ENCODE measurements at regions not wholly inside any gene's neighbourhood (a gene's known extent, or its start where the extent isn't known, plus 50 kb on each side); places are given as distances from the start of the nearest gene placed in this dataset.

DNA sequence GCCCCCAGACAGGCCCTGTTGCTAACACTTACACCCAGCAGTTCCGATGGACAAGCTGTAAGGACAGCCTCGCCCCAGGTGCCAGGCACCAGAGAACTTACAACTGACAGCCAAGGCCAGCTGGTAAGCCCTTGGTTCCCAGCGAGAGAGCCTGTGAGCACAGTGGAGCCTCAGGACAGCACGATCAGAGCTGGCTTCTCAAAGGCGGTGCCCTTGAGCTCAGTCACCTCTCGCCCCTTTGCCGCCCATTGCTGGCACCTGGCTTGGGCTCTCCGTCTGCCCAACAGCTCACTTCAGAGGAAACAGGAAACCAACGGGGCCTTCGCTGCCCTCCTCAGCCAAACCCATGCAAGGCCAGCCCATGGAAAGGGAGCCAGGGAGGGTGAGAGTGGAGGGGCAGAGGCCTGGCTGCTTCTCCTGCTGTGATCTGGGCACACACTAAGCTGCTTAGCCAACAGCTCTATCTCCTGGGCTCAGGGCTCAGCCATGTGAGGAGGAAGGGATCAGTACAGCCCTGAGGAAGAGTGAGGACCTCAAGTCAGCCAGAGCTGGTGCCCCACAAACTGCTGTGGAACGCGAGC, 98.5 kb downstream of the SINHCAF start:
- DNase-seq (ENCODE audit: low spot score in 2 of 2, unreplicated experiment in 2 of 2): no peak
- H3K4me1 Mint-ChIP-seq: peaks cover 18% of the 10 kb centered on the region
- no peak overlapping the region for H3K27ac Mint-ChIP-seq
- H3K36me3 Mint-ChIP-seq: no peaks in the 10 kb centered on the region
- H3K9me3 Mint-ChIP-seq: peaks cover 5% of the 10 kb centered on the region
- H3K27me3 Mint-ChIP-seq (ENCODE audit: low read depth): no peaks in the 10 kb centered on the region
- no peak overlapping the region for H3K4me3 Mint-ChIP-seq
- TF ChIP-seq, protein P1, sequence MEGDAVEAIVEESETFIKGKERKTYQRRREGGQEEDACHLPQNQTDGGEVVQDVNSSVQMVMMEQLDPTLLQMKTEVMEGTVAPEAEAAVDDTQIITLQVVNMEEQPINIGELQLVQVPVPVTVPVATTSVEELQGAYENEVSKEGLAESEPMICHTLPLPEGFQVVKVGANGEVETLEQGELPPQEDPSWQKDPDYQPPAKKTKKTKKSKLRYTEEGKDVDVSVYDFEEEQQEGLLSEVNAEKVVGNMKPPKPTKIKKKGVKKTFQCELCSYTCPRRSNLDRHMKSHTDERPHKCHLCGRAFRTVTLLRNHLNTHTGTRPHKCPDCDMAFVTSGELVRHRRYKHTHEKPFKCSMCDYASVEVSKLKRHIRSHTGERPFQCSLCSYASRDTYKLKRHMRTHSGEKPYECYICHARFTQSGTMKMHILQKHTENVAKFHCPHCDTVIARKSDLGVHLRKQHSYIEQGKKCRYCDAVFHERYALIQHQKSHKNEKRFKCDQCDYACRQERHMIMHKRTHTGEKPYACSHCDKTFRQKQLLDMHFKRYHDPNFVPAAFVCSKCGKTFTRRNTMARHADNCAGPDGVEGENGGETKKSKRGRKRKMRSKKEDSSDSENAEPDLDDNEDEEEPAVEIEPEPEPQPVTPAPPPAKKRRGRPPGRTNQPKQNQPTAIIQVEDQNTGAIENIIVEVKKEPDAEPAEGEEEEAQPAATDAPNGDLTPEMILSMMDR (IDR thresholded peaks at IDR 0.05; ENCODE audit: unreplicated experiment): no peak

DNA sequence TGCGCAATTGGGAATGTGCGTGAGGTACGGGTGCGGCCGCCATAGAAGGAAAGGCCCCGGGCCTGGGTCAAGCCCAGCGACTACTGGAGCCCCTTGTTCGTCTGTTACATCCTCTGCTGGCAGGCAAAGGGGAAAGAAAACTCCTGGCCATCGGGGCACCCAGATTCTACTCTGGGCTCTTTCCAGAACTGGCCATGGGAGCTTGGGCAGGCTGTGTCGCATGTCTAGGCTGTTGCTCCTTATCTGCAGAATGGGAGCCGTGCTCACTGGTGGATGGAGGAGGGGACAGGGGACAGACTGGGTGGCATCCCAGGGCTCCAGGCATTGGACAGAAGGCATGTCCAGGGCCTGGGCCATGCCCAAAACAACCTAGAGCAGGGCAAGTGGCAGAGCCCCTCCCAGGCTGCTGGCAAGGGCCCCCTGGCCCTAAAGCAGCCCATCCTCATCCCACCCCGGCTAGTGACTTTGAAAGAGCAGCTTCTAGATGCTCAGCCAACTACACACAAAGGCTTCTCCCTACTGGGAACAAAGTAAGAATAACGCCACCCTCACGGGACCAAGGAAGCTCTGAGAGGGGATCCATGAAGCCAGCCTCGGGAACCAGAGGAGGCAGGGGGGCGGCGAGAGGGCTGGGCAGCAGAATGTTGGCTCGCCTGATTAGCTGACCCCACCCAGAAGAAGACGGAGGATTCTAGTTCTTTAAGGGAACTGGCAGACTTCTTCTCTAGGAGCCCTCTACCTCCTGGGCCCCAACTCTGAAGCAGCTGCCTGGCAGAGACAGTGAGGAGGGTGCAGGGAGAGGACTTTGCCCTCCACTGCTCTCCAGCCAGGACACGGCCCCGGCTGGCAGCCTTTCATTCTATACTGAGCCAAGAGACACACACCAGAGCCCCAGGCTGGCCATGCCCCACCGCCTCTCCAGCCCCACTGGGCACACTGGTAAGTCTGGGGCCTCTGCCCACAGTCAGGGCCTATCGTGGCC, 96.8 kb downstream of the SINHCAF start:
- H3K9me3 Mint-ChIP-seq: peaks cover 5% of the 10 kb centered on the region
- peaks cover 15% of the 10 kb centered on the region for H3K4me1 Mint-ChIP-seq
- no peak for DNase-seq (ENCODE audit: low spot score in 2 of 2, unreplicated experiment in 2 of 2)
- H3K27me3 Mint-ChIP-seq (ENCODE audit: low read depth): peaks cover 2% of the 10 kb centered on the region
- H3K27ac Mint-ChIP-seq: no peak overlapping the region
- H3K4me3 Mint-ChIP-seq: no peak overlapping the region
- H3K36me3 Mint-ChIP-seq: no peaks in the 10 kb centered on the region
- TF ChIP-seq, protein P1 (IDR thresholded peaks at IDR 0.05; ENCODE audit: unreplicated experiment): no peak

DNA sequence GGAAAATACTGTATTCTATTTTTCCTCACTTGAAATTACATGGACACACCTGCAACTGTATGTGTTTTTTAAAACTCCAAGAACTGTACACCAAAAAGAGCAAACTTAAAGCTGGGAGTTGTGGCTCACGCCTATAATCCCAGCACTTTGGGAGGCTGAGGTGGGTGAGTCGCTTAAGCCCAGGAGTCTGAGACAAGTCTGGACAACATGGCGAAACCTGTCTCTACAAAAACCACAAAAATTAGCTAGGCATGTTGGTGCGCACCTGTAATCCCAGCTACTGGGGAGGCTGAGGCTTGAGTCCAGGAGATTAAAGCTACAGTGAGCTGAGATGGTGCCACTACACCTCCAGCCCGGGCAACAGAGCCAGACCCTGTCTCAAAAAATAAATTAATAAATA, 95.9 kb downstream of the SINHCAF start:
- Mint-ChIP-seq H3K36me3 (no peaks in the 10 kb centered on the region), H3K4me1 (peaks cover 11% of the 10 kb centered on the region), H3K27me3 (ENCODE audit: low read depth) (peaks cover 2% of the 10 kb centered on the region), H3K9me3 (peaks cover 5% of the 10 kb centered on the region), H3K4me3 (no peak overlapping the region), H3K27ac (no peak overlapping the region)
- TF ChIP-seq, protein P1 (IDR thresholded peaks at IDR 0.05; ENCODE audit: unreplicated experiment): no peak
- no peak for DNase-seq (ENCODE audit: low spot score in 2 of 2, unreplicated experiment in 2 of 2)

Measured in mesothelial cell of epicardium (in vitro differentiated cells).